ENCODE measurements at regions not wholly inside any gene's neighbourhood (a gene's known extent, or its start where the extent isn't known, plus 50 kb on each side); places are given as distances from the start of the nearest gene placed in this dataset.

DNA sequence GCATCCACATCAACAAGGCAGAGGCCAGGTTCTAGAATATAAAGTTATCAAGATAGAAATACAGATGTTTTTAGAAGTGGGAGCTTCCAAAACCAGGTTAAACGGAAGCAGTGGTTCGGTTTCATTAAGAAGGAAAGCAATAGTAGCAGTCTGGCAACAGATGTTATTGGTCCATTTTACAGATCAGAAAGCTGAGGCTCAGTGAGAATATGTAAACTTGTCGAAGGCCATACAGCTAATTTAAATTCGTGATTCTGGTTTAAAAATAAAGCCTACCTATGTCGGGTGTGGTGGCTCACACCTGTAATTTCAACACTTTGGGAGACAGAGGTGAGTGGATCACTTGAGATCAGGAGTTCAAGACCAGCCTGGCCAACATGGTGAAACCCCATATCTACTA lies 160.6 kb downstream of the ARRDC3 start:
- TF ChIP-seq, protein P1, sequence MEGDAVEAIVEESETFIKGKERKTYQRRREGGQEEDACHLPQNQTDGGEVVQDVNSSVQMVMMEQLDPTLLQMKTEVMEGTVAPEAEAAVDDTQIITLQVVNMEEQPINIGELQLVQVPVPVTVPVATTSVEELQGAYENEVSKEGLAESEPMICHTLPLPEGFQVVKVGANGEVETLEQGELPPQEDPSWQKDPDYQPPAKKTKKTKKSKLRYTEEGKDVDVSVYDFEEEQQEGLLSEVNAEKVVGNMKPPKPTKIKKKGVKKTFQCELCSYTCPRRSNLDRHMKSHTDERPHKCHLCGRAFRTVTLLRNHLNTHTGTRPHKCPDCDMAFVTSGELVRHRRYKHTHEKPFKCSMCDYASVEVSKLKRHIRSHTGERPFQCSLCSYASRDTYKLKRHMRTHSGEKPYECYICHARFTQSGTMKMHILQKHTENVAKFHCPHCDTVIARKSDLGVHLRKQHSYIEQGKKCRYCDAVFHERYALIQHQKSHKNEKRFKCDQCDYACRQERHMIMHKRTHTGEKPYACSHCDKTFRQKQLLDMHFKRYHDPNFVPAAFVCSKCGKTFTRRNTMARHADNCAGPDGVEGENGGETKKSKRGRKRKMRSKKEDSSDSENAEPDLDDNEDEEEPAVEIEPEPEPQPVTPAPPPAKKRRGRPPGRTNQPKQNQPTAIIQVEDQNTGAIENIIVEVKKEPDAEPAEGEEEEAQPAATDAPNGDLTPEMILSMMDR (IDR thresholded peaks at IDR 0.05): no peak
- TF ChIP-seq EP300 (IDR thresholded peaks at IDR 0.05) (no peak), POLR2A (IDR thresholded peaks at IDR 0.05) (no peak), POLR2AphosphoS5 (IDR thresholded peaks at IDR 0.05) (no peak)

Measured in upper lobe of left lung (tissue), 4 donors.